Right lobe of liver (tissue), 6 donors: ENCODE measurements at regions not wholly inside any gene's neighbourhood (a gene's known extent, or its start where the extent isn't known, plus 50 kb on each side); places are given as distances from the start of the nearest gene placed in this dataset.

Experiments
- ATAC-seq, 4 donors: fragments of 200-7000 bp; cut with Tn5 transposase; one replicate each; pipeline ENCODE4 v1.9.1; 2020; ENCODE audit warnings: mild to moderate bottlenecking in 4 of 4, moderate library complexity in 4 of 4
- DNase-seq, 3 donors: peaks; one replicate each; pipeline ENCODE4 v3.0.0-alpha.2; 2020
- H3K27ac ChIP-seq, 3 donors: fragments of 200-600 bp; one replicate each; pipeline ENCODE4 v1.8.0; 2022
- H3K27me3 ChIP-seq, 2 donors: fragments of 200-600 bp; one replicate each; pipeline ENCODE4 v1.8.0; 2022
- H3K36me3 ChIP-seq, 4 donors: fragments of 200-600 bp; sonication (generic) in 1 of 4; one replicate each; pipeline versions ENCODE4 v1.5.1 to v1.8.0; 2017 to 2022; ENCODE audit warnings: control low read depth in 1 of 4
- H3K4me1 ChIP-seq, 4 donors: fragments of 200-600 bp; sonication (generic) in 1 of 4; one replicate each; pipeline versions ENCODE4 v1.5.1 to v1.8.0; 2017 to 2022; ENCODE audit warnings: control low read depth in 1 of 4
- H3K4me3 ChIP-seq, 3 donors: fragments of 200-600 bp; one replicate each; pipeline ENCODE4 v1.8.0; 2022
- H3K9me3 ChIP-seq, 4 donors: fragments of 200-600 bp; sonication (generic) in 1 of 4; one replicate each; pipeline versions ENCODE4 v1.5.1 to v1.8.0; 2017 to 2022; ENCODE audit warnings: control low read depth in 1 of 4
- POLR2A ChIP-seq: fragments of 450-650 bp; IDR thresholded peaks from one replicate; pipeline ENCODE4 v1.6.1; 2017; ENCODE audit warnings: antibody characterized with exemption, mild to moderate bottlenecking
- WGBS: methylation state at CpG from one replicate; pipeline ENCODE4 v1.1.6; 2018; ENCODE audit warnings: low coverage, low lambda C conversion rate; ENCODE audit not compliant: insufficient coverage; ENCODE audit errors: missing lambda C conversion rate; 5-methylcytosine and 5-hydroxymethylcytosine counted together
- intact Hi-C, 2 donors: fragments of 100-400 bp; cut with DNase I; formaldehyde crosslinking; loops; one replicate each; pipeline versions ENCODE4 v1.11.2 to v1.14.1; 2022
- TF ChIP-seq, protein P1 (sequence below), 4 donors: fragments of 200-600 bp in 3 of 4; fragments of 450-650 bp in 1 of 4; IDR thresholded peaks; one replicate each; pipeline versions ENCODE4 v1.5.1 to v1.8.0; 2016 to 2022; ENCODE audit warnings: antibody characterized with exemption in 4 of 4, mild to moderate bottlenecking in 2 of 4
- donor health status: DM: no; HTN: yes; CAD: no.
- donor health status: DM: no; HTN: no; CAD: no.
- donor health status: DM: no; HTN: no; CAD: no.
- donor health status: DM: no; HTN: yes; CAD: no.
- donor health status: DM: no; HTN: yes; CAD: no.

GRCh38 chr3:180161770-180162169, 125.0 kb upstream of the PEX5L start:
- Histone ChIP-seq H3K36me3 (no peaks in the 10 kb centered on the region), H3K4me3 (no peak overlapping the region), H3K9me3 (no peaks in the 10 kb centered on the region), H3K4me1 (no peaks in the 10 kb centered on the region), H3K27me3 (no peaks in the 10 kb centered on the region), H3K27ac (no peak overlapping the region)
- intact Hi-C loops = no loop called here
- DNase-seq = no peak
- TF ChIP-seq, protein P1, sequence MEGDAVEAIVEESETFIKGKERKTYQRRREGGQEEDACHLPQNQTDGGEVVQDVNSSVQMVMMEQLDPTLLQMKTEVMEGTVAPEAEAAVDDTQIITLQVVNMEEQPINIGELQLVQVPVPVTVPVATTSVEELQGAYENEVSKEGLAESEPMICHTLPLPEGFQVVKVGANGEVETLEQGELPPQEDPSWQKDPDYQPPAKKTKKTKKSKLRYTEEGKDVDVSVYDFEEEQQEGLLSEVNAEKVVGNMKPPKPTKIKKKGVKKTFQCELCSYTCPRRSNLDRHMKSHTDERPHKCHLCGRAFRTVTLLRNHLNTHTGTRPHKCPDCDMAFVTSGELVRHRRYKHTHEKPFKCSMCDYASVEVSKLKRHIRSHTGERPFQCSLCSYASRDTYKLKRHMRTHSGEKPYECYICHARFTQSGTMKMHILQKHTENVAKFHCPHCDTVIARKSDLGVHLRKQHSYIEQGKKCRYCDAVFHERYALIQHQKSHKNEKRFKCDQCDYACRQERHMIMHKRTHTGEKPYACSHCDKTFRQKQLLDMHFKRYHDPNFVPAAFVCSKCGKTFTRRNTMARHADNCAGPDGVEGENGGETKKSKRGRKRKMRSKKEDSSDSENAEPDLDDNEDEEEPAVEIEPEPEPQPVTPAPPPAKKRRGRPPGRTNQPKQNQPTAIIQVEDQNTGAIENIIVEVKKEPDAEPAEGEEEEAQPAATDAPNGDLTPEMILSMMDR (IDR thresholded peaks at IDR 0.05) = no peak
- TF ChIP-seq POLR2A = no peak
- WGBS = 47% methylated on average over 7 of the region's 9 CpGs
- no peak for ATAC-seq

- TF ChIP-seq, protein P1 (IDR thresholded peaks at IDR 0.05) = no peak
- TF ChIP-seq POLR2A = no peak
- H3K36me3 ChIP-seq = no peaks in the 10 kb centered on the region
- no peak for ATAC-seq
- no peaks in the 10 kb centered on the region for H3K4me1 ChIP-seq
- no peak overlapping the region for H3K27ac ChIP-seq
- WGBS = 38% methylated on average over 1 of the region's 1 CpG
- no peaks in the 10 kb centered on the region for H3K27me3 ChIP-seq
- no peak for DNase-seq
- intact Hi-C loops = no loop called here
- H3K9me3 ChIP-seq = no peaks in the 10 kb centered on the region
- no peak overlapping the region for H3K4me3 ChIP-seq
These were observed 138.8 kb upstream of the PEX5L start for GRCh38 chr3:180175572-180175971.

GRCh38 chr3:180176059-180176458, 139.3 kb upstream of the PEX5L start:
- WGBS = 35% methylated on average over 3 of the region's 3 CpGs
- Histone ChIP-seq H3K4me3 (no peak overlapping the region), H3K9me3 (no peaks in the 10 kb centered on the region), H3K27me3 (no peaks in the 10 kb centered on the region), H3K27ac (no peak overlapping the region), H3K36me3 (no peaks in the 10 kb centered on the region), H3K4me1 (no peaks in the 10 kb centered on the region)
- ATAC-seq (no peak), DNase-seq (no peak)
- TF ChIP-seq POLR2A = no peak
- TF ChIP-seq, protein P1 (IDR thresholded peaks at IDR 0.05) = no peak
- intact Hi-C loops = no loop called here

DNA sequence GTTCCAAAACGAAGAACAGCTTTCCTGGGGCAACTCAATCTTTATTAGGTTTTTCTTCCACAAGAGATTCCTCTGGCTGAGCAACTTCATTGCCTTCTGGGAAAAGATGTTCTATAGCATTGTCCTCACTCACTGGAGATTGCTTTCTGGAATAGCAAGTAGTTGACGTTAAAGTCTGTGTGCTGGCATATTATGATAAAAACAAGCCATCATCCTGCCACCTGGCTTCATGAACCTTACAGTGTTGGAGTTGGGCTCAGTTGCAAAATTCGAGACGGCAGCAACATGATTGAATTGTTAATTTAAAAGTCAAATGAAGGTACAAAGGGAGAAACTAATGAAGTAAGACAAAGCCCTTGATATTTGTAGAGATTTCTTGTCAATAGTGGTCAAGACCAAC, 140.5 kb upstream of the PEX5L start:
- H3K4me3 ChIP-seq = no peak overlapping the region
- ATAC-seq (no peak), DNase-seq (no peak)
- no peaks in the 10 kb centered on the region for H3K27me3 ChIP-seq
- intact Hi-C loops = no loop called here
- no peaks in the 10 kb centered on the region for H3K36me3 ChIP-seq
- TF ChIP-seq POLR2A = no peak
- TF ChIP-seq, protein P1 (IDR thresholded peaks at IDR 0.05) = no peak
- no peaks in the 10 kb centered on the region for H3K9me3 ChIP-seq
- WGBS = 51% methylated on average over 4 of the region's 4 CpGs
- H3K27ac ChIP-seq = no peak overlapping the region
- H3K4me1 ChIP-seq = no peaks in the 10 kb centered on the region

GRCh38 chr3:180179562-180179961, 142.8 kb upstream of the PEX5L start:
- no peak for ATAC-seq

More at GRCh38 chr3:180179562-180179961, 142.8 kb upstream of the PEX5L start:
- Histone ChIP-seq H3K4me1 (no peaks in the 10 kb centered on the region), H3K9me3 (no peaks in the 10 kb centered on the region), H3K36me3 (no peaks in the 10 kb centered on the region), H3K4me3 (no peak overlapping the region), H3K27me3 (no peaks in the 10 kb centered on the region), H3K27ac (no peak overlapping the region)
- 68% methylated on average over 2 of the region's 2 CpGs for WGBS
- intact Hi-C loops = no loop called here
- DNase-seq = no peak
- no peak for TF ChIP-seq POLR2A
- TF ChIP-seq, protein P1 (IDR thresholded peaks at IDR 0.05) = no peak
